Right kidney (tissue), 1 donor: ENCODE measurements at regions not wholly inside any gene's neighbourhood (a gene's known extent, or its start where the extent isn't known, plus 50 kb on each side); places are given as distances from the start of the nearest gene placed in this dataset.
A peak's percentile ranks its signal among the peaks of the same experiment; 100 is the strongest.
"Not testable (repeated sequence)": the region's sequence is repeated elsewhere in the genome, so short reads cannot be mapped to it uniquely, and the experiment has no call there.

Experiments used
- DNase-seq: peaks from one replicate; pipeline ENCODE4 v3.0.0-alpha.2; 2016

DNA sequence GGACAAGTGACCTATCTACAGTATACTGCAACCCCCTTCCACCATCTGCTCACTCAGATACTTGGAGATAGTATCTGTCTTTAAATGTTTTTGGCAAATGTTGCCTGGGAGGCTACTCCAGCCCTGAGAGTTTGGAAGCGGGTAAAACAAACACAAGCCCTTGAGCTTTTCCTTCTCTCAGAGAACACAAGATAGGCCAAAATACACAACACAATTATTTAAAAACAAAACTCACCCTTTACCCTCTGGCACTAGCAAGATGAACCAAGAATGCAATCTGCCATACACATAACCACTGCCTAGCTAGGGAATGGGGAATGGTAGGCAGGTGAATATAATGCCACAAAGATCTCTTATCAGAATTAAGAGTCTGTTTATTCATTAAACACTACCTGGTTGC lies 324.7 kb upstream of the FAM47C start:
- DNase-seq: no peak

GRCh38 chrX:36684053-36684452 lies 324.1 kb upstream of the FAM47C start:
- no peak for DNase-seq

GRCh38 chrX:36721990-36722389 lies 286.2 kb upstream of the FAM47C start:
- DNase-seq: no peak

DNA sequence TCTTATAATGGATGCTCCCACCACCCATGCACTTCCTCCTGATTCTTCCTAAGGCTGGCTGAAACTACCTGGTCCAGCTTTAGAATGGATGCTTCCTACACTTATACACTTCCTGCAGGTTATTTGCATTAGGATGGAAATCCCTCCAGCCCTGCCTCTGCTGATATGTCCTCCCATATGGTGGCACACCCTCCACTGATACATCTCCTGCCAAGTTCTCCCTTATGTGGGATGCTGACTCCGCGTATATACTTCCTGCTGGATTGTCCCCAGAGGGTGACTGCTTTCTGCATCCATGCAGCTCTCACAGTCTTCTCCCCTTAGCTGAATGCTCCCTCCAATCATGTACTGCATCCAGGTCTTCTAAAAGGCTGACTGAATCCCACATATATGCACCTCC lies 254.6 kb upstream of the FAM47C start:
- no peak for DNase-seq

GRCh38 chrX:36787752-36788151 lies 220.4 kb upstream of the FAM47C start:
- no peak for DNase-seq

DNA sequence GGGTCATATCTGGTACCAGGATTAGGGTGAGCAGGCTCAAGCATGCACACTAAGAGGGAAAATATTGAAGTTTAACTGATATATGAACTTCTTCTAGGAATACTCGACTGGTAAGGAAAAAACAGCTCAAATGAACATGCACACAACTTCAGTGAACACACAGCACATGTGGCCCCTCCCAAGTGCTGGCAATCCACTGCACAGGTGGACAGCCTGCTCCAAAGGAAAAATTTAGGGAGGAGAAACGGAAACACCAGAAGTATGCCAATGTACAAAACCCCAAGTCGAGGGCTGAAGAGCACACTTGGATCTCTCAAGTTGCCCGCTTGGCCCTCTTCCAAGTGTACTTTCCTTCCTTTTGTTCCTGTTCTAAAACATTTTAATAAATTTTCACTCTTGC lies 205.0 kb upstream of the FAM47C start:
- DNase-seq: no peak

GRCh38 chrX:36804066-36804465 lies 204.1 kb upstream of the FAM47C start:
- DNase-seq: no peak

GRCh38 chrX:36844857-36845256 lies 163.3 kb upstream of the FAM47C start:
- no peak for DNase-seq

DNA sequence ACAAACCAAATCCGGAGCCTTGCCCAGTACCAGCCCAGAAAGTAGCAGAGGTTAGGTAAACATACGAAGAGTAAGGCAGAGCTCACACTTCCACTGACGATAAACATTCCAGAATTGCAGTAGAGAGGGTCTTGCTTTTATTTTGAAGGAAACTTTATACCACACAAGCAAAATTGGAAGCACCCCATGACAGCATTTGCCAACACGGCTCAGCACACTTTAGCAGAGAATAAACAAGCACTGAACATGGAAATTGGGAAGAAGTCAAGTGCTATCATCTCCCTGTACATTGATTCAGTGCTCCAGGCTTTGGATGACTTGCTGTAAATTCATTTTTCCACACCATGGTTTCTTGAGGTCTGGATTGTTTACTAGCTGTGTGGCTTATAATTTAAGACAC lies 160.7 kb upstream of the FAM47C start:
- no peak for DNase-seq

DNA sequence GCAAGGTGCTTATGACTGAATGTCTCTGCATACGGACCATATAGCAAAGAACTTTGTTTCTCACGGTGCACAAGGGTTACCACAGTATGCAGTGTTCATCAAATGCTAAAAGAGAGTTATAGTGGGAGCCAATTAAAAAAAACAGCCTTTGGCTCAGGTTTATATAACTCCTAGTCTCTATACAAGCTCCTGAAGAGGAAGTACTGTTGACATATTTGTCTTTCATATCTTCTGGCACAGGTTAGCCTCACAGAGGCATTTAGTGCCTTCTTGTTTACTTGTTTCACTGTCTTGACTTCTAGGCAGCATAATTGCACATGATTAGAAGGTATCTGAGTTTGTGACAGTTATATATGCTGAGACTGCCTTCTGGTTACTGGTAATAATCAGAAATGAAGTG lies 158.8 kb upstream of the FAM47C start:
- no peak for DNase-seq

DNA sequence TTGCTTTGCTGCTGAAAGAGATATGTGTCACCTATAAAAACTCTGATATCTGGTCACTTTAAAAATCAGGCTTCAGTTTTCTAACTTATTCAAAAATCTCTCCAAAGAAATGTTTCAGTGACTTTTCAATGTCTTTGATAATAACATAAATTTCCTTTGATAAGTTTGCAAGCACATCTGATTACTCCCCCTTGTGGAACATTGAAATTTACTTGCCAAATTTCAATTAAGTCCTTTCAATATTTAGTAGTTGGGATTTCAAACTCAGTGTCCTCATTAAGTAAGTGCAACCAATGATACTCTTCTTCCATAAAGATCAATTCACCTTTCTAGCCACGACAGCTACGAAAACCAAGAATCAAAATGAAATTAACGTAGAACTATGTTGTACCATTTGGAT lies 151.3 kb upstream of the FAM47C start:
- DNase-seq: no peak

- DNase-seq: no peak
Observed at GRCh38 chrX:36859231-36859630, 148.9 kb upstream of the FAM47C start.

- DNase-seq: no peak
Observed at GRCh38 chrX:36861601-36862000, 146.6 kb upstream of the FAM47C start.

GRCh38 chrX:36867143-36867542 lies 141.0 kb upstream of the FAM47C start:
- no peak for DNase-seq

GRCh38 chrX:36868592-36868991 lies 139.6 kb upstream of the FAM47C start:
- no peak for DNase-seq

DNA sequence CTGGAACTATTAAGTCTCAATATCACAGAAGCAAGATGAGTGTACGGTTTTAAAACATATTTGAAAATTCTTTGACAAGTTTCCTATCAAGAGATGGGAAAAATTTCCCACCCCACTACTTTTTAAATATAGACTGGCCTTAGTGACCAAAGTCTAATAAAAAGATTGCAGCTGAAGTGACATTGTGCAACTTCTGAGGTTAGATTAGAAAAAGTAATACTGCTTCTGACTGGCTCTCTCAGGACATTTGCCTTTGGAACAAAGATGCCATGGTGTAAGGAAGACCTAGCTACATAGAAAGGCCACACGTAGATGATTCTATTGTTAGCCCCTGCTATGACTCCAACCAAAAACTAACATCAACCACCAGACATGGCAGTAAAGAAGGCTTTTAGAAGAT lies 138.7 kb upstream of the FAM47C start:
- no peak for DNase-seq

- no peak for DNase-seq
Observed at GRCh38 chrX:36897690-36898089, 110.5 kb upstream of the FAM47C start.

GRCh38 chrX:36898301-36898700 lies 109.9 kb upstream of the FAM47C start:
- no peak for DNase-seq

GRCh38 chrX:36904561-36904960 lies 103.6 kb upstream of the FAM47C start:
- DNase-seq: not testable (repeated sequence)

GRCh38 chrX:36908801-36909675 lies 99.1 kb upstream of the FAM47C start:
- DNase-seq: peak; percentile 2

DNA sequence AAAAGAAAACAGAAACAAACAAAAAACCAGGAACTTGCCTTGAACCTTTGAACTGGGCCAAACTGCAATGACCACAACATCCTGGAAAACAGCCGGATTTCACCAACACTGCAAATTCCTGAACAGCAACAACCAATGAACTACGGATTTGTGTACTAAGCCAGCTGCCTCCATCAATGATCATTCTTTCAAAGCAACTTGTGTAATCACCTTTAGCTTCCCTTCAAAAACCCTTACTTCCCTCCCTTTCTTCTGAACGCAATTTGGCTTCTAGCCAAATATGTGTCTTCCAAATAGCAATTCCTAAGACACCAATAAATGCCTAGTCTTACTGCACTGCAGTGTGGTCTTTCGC lies 98.5 kb upstream of the FAM47C start:
- DNase-seq: peak; percentile 2

GRCh38 chrX:36913551-36913950 lies 94.6 kb upstream of the FAM47C start:
- no peak for DNase-seq

GRCh38 chrX:36916941-36917340 lies 91.2 kb upstream of the FAM47C start:
- no peak for DNase-seq

DNA sequence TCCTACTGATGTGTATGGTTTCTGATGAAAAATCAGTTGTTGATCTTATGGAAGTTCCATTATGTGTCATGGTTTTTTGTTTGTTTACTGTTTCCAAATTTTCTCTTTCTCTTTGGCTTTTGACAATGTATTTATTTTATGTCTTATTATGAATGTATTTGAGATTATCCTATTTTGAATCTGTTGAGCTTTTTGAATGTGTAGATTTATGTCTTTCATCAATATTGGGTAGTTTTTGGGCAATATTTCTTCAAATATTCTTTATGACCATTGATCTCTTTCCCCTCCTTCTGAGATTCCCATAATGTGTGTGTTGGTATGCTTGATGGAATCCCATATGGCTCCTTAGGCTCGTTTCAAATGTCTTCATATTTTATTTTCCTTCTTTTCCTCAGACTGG lies 80.5 kb upstream of the FAM47C start:
- DNase-seq: no peak

DNA sequence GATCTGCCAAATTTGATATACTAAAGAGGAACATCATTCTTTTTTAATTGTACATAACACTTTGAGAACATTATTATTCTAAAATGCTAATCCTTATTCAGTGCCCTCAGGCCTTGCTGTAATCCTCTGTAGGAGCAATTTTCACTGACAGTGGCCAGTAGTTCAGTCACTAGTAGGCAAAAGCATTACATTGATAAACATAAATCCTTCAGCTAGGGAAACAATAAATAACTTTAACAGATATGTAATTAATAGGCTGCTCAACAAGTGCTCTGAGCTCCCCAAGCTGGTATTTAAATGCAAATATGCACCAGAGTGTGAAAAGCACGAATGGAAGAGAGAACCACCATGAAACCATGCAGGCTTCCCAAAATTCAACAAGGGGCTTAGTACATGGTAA lies 77.7 kb upstream of the FAM47C start:
- DNase-seq: no peak
